Stimulated activated CD4-positive, alpha-beta T cell treated with anti-CD3 and anti-CD28 coated beads, Interleukin-2, amount 100 ng/mL, for 4 hours (primary cell): ENCODE measurements at regions not wholly inside any gene's neighbourhood (a gene's known extent, or its start where the extent isn't known, plus 50 kb on each side); places are given as distances from the start of the nearest gene placed in this dataset.

Experiments used
- DNase-seq: peaks from one replicate; pipeline ENCODE4 v3.0.0-alpha.2; 2020; ENCODE audit warnings: low read depth

DNA sequence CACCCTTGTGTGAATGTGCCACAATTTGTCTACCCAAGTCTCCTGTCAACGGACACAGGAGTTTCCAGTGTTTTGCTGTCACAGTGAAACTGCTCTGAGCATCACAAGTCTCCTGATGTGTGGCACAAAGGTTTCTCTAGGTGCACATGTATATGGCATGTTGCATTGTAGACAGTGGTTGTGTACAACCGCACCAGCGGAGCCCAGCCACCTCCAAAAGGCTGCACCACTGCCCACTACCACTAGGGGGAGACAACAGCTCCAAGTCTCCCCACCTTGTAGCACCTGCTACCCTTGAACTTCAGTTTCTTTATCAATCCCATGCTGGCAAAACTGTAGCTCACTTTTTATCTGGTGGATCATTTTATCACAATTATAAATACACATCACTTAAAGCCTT is 95.5 kb upstream of the ZNF469 start:
- DNase-seq, result no peak

DNA sequence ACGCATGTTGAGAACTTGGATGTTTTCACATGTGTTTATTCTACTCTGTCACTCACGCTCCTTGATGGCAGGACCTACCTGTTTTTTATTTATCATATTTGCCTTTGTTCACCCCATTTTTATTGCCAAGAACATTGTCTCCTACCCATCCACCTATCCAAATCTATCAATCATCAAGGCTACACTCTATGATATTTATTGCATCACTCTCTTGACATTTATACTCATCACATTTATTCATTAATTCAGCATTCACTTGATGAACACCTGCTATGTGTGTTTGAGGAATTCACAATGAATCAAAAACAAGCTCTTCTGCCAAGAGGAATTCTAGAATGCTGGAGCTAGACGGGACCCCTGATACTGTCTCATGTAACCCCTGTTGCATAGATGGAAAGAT is 94.5 kb upstream of the ZNF469 start:
- no peak for DNase-seq

DNA sequence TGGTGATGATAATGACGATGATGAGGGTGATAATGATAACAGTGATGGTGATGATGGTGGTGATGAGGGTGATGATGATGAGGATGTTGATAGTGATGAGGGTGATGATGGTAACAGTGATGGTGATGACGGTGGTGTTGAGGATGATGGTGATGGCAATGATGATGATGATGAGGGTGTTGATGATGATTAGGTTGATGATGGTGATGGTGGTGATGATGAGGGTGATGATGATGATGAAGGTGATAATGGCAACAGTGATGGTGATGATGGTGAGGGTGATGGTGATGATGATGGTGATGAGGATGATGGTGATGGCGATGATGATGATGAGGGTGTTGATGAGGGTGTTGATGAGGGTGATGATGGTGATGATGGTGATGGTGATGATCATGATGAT is 93.8 kb upstream of the ZNF469 start:
- DNase-seq, result no peak

DNA sequence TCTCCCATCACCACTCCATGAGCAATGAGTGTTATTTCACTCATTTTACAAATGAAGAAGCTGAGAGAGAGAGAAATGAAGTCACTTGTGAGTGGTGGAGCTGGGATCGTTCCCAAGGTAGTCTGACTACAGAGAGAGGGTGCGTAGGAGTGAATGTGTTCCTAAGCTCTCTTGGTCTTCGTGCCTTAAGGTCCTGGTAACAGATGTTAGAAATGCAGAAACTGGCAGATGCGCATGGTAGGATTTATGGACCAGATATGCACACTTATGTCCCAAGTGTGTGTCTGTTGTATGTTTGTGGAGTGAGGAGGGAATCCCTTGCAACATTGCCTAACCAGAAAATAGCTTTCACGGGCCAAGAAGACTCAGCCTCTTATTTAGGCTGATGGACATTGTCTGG is 93.2 kb upstream of the ZNF469 start:
- DNase-seq, result no peak

DNA sequence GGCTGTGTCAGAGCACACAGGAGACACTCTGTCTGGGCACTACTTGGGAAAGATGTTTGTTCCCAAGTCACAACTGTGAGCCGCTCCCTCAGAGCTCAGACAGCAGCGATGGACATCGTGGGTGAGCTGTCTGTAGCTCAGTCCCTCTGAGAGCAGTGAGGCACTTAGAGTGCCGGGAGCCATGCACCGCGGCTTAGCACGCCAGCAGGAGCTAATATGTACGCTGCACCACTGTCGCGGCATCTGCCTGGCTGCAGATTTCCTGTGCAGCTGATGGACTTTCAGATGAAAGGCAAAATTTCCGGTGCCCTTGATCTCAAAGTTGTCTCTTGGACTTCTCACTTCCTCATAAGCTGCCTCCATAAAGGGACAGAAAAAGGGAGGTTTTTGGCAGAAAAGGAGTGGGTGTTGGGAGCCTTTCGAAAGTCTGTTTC is 92.8 kb upstream of the ZNF469 start:
- no peak for DNase-seq

DNA sequence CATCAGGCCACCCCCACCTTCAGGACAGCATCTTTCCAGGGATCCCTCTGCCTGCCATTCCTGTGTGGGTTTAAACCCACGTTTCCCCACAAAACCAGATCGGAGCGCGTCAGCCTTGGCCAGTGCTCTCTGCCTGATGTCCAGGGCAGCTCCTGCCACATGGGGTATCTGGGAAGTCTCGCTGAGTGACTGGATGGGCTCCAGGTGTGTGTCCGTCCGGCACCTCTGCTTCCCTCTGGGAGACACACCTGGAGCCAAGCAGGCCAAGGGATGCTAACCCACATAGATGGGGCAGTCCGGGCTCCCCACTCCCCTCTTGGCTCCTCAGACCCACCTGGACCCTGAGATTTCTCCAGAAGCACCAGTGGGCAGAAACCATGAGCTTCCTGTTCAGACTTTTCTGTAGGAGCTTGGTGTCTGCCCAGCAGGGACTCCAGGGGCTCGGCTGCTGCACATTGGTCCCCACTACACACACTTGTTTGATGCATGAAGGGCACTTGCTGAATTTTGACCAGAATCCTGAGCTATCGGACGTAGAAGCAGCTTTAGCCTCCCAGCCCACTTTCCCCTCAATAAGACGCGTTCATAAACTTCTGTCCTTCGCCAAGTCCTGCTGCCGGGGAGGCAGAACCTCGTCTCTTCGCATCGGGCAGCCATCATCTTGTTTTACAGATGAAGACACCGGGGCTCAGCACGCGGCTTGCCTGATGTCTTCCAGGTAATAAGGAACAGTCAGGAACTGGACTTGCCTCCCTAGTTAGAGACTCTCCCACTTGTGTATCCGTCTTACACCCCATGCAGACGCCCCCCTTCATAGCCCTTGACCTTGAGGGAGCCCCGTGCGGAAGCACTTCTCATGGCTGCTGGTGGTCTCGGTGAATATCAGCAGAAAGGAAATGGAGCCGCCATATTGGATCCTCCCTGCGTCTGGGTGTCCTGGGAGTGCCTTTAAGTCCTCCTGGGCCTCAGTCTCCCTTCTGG is 91.6 kb upstream of the ZNF469 start:
- no peak for DNase-seq

DNA sequence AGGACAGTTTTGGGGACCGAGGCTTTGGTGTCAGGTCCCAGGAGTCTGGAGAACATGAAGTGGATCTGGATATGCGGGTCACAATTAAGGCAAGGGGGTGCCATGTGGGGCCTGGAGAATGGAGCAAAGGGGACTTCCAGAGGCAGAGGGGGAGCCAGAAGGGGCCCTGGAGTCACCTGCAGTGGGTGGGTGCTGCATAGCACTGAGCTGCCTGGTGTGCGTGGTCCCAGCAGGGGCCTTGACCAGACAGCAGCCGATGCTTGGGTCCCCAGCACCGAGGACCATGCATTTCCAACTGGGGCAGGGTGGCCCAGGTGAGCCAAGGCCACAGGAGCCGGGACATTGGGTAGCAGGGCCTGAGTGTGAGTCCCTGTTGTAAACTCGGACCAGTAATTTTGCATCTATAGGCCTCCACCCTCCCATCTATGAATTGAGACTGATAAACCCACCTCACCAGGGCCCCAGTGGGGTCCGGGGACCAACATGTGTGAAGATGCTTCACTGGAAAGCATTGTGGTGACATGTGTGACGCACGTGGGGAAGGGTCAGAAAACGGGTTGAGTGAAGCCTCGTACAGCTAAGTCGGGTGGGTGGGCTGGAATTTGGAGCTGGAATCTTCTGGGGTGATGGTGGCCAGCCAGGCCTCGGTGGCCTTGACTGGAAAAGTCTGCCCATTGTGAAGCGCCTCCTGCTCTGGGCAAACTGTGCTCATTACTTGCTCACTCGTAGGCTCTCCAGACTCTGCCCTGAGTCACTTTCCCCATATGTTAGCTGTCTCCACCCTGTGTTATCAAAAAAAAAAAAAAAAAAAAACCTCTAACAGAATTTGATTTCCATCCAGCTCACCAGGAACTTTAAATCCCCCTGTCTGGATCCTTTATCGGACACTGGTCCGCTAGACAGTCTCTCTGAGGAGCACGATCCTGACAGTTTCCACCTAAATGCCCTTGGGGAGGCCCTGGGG is 90.5 kb upstream of the ZNF469 start:
- no peak for DNase-seq

DNA sequence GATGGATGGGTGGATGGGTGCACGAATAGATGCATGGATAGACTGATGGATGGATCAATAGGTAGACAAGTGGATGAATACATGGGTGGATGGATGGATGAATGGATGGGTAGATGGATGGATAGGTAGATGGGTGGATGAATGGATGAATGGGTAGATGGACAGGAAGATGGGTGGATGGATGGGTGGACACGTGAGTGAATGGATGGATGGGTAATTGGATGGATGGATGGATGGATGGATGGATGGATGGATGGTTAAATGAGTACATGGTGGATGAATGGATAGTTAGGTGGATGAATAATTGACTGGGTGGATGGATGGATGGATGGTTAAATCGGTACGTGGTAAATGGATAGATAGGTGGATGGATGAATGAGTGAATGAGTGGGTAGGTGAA is 89.7 kb upstream of the ZNF469 start:
- no peak for DNase-seq

DNA sequence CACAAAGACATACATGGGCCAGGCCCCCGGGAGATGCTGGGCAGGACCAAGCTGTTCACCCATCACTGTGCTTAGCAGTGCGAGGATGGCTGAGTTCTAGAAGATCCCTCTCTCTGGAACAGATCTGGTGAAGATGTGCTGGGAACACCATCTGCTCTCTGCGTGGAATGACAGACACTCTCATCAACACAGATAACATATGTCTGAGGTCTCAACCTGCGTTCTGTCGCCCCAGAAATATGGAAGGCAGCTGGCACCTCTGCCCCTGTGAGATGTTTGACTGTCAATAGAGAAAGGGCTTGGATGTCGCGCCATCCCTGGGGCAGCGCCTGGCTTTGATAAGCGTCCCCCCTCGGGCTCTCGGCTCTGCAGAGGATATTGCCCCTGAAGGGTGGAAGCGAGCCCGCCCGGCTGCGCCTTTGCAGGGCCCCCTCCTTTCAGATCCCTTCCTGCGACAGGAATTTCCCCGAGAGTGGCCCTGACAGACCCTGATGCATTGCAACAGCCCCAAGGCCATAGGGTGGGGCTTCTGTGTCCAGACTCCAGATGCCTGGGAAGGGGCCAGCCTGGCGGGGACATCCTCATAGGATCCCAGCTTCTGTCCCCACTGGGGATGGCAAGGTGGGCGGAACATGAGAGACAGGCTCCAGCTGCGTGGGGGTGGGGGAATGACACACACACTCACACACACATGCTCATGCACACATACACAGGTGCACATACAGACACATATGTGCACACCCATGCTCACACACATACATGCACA is 86.9 kb upstream of the ZNF469 start:
- no peak for DNase-seq

DNA sequence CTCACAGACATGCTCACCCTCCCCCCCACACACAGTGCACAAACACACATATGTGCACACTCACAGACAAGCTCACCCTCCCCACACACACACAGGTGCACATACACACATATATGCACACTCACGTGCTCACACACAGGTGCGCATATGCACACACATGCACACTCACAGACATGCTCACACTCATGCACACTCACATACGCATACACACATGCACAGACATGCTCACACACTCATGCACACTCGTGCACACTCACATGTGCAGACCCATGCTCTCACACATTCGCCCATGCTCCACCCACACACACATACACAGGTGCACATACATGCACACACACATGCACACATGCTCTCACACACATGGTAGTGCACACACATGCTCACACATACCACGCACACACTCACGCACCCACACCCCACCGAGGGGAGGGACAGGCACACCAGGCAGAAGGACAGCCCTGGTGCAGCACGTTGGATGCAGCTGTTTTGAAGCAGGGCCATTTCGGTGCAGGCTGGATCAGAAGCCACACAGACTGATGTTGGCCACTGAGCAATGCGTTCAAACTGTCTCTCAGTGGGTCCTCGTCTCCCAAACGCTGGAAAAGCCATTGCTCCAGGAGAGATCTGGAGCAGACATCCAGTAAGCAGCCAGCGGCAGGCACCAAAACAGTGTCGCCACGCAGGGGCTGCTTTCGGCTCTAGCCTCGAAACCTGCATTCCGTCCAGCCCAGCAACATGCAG is 86.2 kb upstream of the ZNF469 start:
- no peak for DNase-seq

DNA sequence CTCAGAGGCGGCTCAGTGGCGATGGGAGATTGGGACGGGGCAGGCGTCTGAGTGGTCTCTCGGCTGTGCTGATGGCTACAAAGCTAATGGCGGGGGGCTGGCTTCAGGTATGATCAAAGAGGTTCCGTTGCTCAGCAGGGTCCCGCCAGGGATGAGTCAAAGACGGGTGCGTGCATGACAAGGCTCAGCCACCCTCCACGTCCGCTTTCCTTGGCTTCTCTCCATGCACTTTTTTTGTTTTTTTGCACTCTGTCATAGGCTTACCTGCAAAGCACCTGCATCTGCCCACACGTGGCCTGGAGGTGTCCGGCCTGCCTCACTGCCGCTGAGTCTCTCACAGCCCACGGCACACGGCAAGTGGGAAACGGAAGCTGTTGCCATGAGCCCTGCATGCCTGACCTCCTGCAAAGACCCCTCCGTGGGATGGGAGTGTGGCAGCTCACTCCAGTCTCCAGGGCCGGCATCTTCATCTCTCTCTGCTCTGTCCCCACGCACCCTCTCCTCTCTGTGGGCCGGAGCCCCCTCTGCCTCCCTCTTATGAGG is 85.5 kb upstream of the ZNF469 start:
- no peak for DNase-seq

DNA sequence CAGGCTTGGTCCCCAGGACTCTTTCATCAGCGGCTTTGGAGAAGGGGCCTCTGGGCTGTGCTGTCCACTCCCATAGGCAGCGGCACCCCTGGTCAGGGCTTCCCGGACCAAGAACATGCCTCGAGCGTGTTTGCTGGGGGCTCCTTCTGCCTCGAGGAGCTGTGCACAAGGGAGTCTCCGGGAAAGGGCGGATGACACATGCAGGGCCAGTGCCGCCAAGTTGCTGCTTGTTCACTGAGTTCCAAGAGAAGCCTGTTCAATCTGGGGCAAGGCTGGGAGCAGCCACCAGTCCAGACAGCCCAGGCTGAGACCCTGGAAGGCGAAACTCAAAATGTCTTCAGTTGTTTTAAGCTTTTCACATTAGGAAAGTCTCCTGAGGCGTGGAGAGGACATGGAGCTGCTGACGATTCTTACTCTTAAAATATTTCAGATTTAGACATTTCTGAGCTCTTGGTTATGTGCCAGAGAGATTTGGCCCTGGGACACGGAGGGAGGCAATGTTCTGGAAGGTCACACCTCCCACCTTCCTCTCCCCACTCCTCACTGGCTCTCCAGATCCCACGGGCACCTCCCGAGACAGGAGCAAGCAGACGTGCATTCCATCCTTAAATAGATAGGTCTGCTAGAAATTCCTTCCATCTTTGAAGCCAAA is 84.5 kb upstream of the ZNF469 start:
- no peak for DNase-seq

DNA sequence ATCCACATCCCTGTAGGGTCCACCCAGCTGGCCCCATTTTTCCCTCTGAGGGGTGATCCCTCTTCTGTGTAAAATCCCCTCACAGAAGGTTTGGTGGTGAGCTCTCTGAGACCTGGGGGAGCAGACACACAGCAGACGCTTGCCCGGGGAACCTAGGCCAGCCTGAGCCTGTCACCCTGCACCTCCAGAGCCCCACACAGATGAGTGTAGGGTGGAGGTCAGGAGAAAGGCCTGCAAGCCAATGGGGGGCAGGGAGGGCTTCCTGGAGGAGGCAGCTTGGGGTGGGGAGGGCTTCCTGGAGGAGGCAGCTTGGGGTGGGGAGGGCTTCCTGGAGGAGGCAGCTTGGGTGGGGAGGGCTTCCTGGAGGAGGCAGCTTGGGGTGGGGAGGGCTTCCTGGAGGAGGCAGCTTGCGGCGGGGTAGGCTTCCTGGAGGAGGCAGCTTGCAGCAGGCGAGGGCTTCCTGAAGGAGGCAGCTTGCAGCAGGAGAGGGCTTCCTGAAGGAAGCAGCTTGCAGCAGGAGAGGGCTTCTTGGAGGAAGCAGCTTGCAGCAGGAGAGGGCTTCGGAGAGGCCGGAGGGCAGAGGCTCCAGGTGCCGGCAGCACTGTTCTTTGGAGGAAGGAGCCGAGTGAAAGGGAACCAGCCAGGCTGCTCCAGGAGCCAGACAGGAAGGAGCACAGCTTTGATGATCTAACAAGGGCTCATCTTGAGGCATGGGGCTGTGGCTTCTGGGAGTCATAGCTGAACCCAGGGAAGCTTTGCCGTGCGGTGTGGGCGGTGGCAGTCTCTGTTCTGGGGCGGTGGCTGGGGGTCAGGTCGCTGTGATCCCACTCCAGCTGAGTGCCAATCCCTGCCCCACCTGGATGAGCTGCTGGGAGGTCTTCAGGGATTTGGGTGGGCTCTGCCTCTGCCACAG is 83.7 kb upstream of the ZNF469 start:
- DNase-seq, result no peak

DNA sequence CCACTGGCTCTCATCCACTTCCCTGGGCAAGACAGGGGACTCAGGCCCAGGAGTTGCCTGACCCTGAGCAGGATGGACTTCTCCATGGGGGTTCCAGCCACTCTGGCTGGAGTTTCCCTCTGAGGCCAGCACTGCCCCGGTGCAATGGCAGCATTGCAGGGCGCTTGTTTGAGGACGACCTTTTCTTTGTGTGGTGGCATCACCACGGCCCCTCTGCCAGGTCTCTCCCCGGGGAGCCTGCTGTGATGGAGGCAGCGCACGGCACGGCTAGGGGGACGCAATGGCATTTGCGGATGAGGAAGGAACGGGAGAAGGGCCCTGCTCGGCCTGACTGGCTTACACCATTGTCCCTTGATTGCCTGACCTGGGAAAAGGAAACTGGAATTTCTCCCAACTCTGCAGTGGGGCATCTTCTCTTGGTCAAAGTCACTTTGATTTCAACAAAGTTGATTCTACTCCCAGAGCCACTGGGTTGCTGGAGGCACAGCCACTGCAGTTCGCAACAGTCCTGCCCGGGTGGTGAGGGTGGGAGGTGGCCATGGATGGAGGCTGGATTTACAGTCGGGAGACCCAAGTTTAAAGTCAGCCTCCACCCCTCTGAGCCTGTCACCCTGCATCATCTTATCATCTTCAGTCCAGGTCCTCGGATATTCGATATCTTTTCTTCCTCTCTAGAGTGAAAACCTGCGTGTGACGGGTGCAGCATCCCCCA is 82.9 kb upstream of the ZNF469 start:
- DNase-seq, result no peak

DNA sequence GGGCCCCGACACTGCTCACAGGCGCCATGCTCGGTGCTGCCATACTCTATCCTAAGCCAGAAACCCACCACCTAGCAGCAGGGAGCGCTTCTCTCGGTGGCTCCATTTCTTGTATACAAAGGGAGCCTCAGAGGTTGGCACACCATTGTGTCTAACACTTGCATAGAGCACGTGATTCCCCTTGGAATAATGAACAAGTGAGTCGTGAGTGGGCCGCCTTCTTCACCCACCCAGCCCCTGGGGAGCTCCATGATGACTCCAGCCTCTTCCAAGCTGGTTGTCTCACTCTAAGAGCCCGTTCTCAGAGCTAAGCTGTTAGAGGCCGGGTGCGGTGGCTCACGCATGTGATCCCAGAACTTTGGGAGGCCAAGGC is 82.3 kb upstream of the ZNF469 start:
- no peak for DNase-seq

DNA sequence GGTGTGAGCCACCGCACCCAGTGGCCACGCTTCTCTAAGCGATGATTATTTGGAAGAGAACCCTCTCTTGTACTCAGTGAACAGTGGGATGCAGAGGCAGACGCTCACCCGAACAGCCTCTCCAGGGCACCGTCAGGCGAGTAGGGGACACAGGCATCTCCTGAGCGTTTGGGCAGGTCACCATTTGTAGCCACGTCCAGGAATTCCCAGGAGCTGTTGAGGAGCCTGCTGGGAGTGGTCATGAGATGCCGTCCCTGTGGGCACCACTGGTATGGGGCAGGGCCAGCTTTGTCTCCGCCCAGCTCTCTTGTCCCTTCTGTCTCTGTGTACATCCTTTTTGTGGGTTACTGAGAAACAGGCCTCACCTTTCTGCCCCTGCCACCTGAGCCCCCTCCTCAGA is 81.3 kb upstream of the ZNF469 start:
- DNase-seq, result no peak

DNA sequence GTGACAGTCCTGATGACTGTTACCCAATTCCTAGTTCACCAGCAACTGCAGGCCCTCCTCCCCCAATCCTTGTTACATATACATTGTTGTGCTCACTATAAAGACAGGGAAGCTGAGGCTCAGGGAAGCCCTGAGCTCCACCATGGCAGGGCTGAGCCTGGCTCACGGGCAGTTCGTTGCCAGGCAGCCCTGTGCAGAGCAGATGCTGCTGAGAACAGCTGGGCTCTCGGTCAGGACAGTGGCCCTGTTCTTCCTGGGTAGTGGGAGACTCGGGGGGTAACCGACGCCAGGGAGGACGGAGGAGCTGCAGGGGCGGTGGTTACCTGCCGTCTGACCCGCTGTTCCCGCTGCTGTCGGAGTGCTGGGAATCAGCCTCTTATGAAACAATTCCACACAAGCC is 80.9 kb upstream of the ZNF469 start:
- DNase-seq, result no peak

DNA sequence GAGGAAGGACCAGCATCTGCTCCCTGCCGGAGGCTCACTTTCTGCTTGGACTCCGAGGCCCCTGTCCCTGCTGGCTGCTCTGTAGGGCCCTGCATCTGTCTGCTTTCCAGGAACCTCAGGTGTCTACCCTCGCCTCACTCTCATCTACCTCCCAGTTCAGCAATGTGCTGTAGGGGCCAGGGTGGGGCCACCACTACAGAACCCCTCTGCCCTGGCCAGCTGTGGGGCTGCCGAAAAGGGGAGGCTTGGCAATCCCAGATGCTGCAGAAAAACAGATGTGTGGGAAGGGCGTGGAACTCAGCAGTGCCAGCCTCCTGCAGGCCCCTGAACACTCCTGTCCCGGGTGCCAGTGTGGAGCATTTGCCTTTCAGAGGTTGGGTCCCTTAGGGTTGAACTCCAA is 80.1 kb upstream of the ZNF469 start:
- DNase-seq, result no peak

DNA sequence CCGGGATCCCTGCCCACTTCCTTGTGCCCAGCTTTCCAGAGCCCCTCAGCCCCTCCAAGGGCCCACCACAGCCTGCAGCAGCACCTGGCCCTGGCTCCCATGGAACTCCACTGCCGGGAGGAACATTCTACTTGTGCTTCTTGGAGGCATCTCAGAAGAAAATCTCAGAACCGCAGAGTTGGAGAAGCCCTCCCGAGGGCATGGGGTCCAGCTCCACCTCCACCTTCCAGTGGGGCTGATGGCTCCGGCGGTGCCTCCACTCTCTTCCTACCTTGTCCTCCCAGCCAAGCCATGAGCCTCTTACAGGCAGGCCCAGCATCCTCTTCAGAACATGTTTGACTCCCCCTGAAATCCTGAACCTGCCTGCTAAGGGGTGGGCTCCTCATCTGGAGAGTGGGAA is 79.4 kb upstream of the ZNF469 start:
- no peak for DNase-seq
